KG1 (cell line): ENCODE measurements at regions not wholly inside any gene's neighbourhood (a gene's known extent, or its start where the extent isn't known, plus 50 kb on each side); places are given as distances from the start of the nearest gene placed in this dataset.

ENCODE experiments used
- DNase-seq: peaks from one replicate; lab custom pipeline; 2025; lab: John Stamatoyannopoulos, UW

- DNase-seq: no peak
Measured at GRCh38 chr3:72137865-72138861, 353.2 kb upstream of the PROK2 start.

- no peak for DNase-seq
Measured at GRCh38 chr3:72135636-72136035, 350.7 kb upstream of the PROK2 start.

GRCh38 chr3:72134989-72135451 lies 350.1 kb upstream of the PROK2 start:
- peak; percentile 45 for DNase-seq

GRCh38 chr3:72133329-72134011 lies 348.5 kb upstream of the PROK2 start:
- DNase-seq: no peak

GRCh38 chr3:72131899-72132298 lies 347.0 kb upstream of the PROK2 start:
- DNase-seq: no peak

GRCh38 chr3:72130565-72130964 lies 345.6 kb upstream of the PROK2 start:
- no peak for DNase-seq

GRCh38 chr3:72129501-72130094 lies 344.6 kb upstream of the PROK2 start:
- no peak for DNase-seq

GRCh38 chr3:72128921-72129320 lies 344.0 kb upstream of the PROK2 start:
- no peak for DNase-seq

- no peak for DNase-seq
Measured at GRCh38 chr3:72127844-72128243, 342.9 kb upstream of the PROK2 start.

- DNase-seq: no peak
Measured at GRCh38 chr3:72127224-72127612, 342.3 kb upstream of the PROK2 start.

- DNase-seq: no peak
Measured at GRCh38 chr3:72126441-72127223, 341.7 kb upstream of the PROK2 start.

- no peak for DNase-seq
Measured at GRCh38 chr3:72123908-72124441, 339.0 kb upstream of the PROK2 start.

GRCh38 chr3:72120806-72121778 lies 336.1 kb upstream of the PROK2 start:
- DNase-seq: no peak

GRCh38 chr3:72120039-72120438 lies 335.1 kb upstream of the PROK2 start:
- no peak for DNase-seq

GRCh38 chr3:72118628-72119027 lies 333.7 kb upstream of the PROK2 start:
- DNase-seq: no peak

- DNase-seq: no peak
Measured at GRCh38 chr3:72116226-72116625, 331.3 kb upstream of the PROK2 start.

- DNase-seq: no peak
Measured at GRCh38 chr3:72115307-72115706, 330.4 kb upstream of the PROK2 start.

- DNase-seq: no peak
Measured at GRCh38 chr3:72114773-72115172, 329.8 kb upstream of the PROK2 start.

- DNase-seq: no peak
Measured at GRCh38 chr3:72113964-72114363, 329.0 kb upstream of the PROK2 start.

- DNase-seq: no peak
Measured at GRCh38 chr3:72113564-72113963, 328.6 kb upstream of the PROK2 start.
